Spleen (tissue), 11 donors: ENCODE measurements at regions not wholly inside any gene's neighbourhood (a gene's known extent, or its start where the extent isn't known, plus 50 kb on each side); places are given as distances from the start of the nearest gene placed in this dataset.

Experiments used
- DNase-seq: peaks from one replicate; pipeline ENCODE4 v3.0.0-alpha.2; 2020
- H3K27ac ChIP-seq, 8 donors: fragments of 200-600 bp; sonication (generic) in 7 of 8; 1 replicate in 4 of 8; 2 replicates in 4 of 8; pipeline versions ENCODE4 v1.5.0 to v1.8.0; 2016 to 2021; ENCODE audit warnings: inconsistent platforms in 4 of 8, mild to moderate bottlenecking in 4 of 8, moderate library complexity in 1 of 8
- H3K27me3 ChIP-seq, 7 donors: fragments of 200-600 bp; sonication (generic) in 6 of 7; replicated peaks in 1 of 7; 1 replicate in 4 of 7; 2 replicates in 3 of 7; pipeline versions ENCODE4 v1.5.0 to v1.8.0; 2016 to 2021; ENCODE audit warnings: inconsistent platforms in 3 of 7, mild to moderate bottlenecking in 1 of 7
- H3K36me3 ChIP-seq, 6 donors: fragments of 200-600 bp; sonication (generic) in 5 of 6; 1 replicate in 4 of 6; 2 replicates in 2 of 6; pipeline versions ENCODE4 v1.5.0 to v1.8.0; 2016 to 2021; ENCODE audit warnings: inconsistent platforms in 2 of 6
- H3K4me1 ChIP-seq, 6 donors: fragments of 200-600 bp; sonication (generic) in 5 of 6; 1 replicate in 3 of 6; 2 replicates in 3 of 6; pipeline versions ENCODE4 v1.5.0 to v1.8.0; 2016 to 2021; ENCODE audit warnings: inconsistent platforms in 3 of 6
- H3K4me3 ChIP-seq, 8 donors: fragments of 200-600 bp; sonication (generic) in 7 of 8; 1 replicate in 4 of 8; 2 replicates in 4 of 8; pipeline versions ENCODE4 v1.5.0 to v1.8.0; 2016 to 2021; ENCODE audit warnings: inconsistent platforms in 4 of 8, mild to moderate bottlenecking in 4 of 8, moderate library complexity in 2 of 8
- H3K9me3 ChIP-seq, 8 donors: fragments of 200-600 bp; sonication (generic) in 7 of 8; 1 replicate in 4 of 8; 2 replicates in 4 of 8; pipeline versions ENCODE4 v1.5.0 to v1.8.0; 2016 to 2021; ENCODE audit warnings: inconsistent platforms in 4 of 8
- CTCF ChIP-seq, 11 experiments: fragments of 200-600 bp in 7 of 11; fragments of 450-650 bp in 4 of 11; sonication (generic) in 4 of 11; IDR thresholded peaks in 8 of 11; conservative IDR thresholded peaks in 3 of 11; 1 replicate in 7 of 11; 2 replicates in 4 of 11; pipeline versions ENCODE4 v1.4.0 to v1.8.0; 2016 to 2021; ENCODE audit warnings: antibody characterized with exemption in 11 of 11, inconsistent platforms in 4 of 11, mild to moderate bottlenecking in 1 of 11
- POLR2A ChIP-seq, 3 donors: fragments of 450-650 bp; IDR thresholded peaks; one replicate each; pipeline ENCODE4 v1.5.1; 2017; ENCODE audit warnings: antibody characterized with exemption in 3 of 3, mild to moderate bottlenecking in 1 of 3
- POLR2AphosphoS5 ChIP-seq, 3 donors: sonication (generic); formaldehyde crosslinking; IDR thresholded peaks; one replicate each; pipeline ENCODE4 v1.5.1; 2017; ENCODE audit warnings: antibody characterized with exemption in 3 of 3
- WGBS, 5 donors: extraction: QIAGEN DNeasy Blood & Tissue Kit in 3 of 5; methylation state at CpG; one replicate each; pipeline versions ENCODE4 v1.1.5 to v1.1.7; 2013 to 2018; 5-methylcytosine and 5-hydroxymethylcytosine counted together
- intact Hi-C: fragments of 100-400 bp; cut with DNase I; formaldehyde crosslinking; loops from one replicate; pipeline ENCODE4 v1.15.0; 2023; ENCODE audit warnings: low total_unique reads
- donor health status: healthy with polysubstance abuse.
- donor health status: DM: no; HTN: no; CAD: no; lungs with moderate emphysema.
- donor health status: DM: no; HTN: no; CAD: no.
- donor health status: Bipolar disorder and iron deficiency.
- donor health status: healthy.
- donor health status: DM: no; HTN: no; CAD: no.
- donor health status: DM: yes; HTN: yes; CAD: no.

GRCh38 chr2:100632037-100632436 is 69.2 kb downstream of the PDCL3 start:
- intact Hi-C loops, result no loop called here
- Histone ChIP-seq H3K36me3 (no peaks in the 10 kb centered on the region), H3K4me3 (no peak overlapping the region), H3K27me3 (peaks cover 0 to 13% (median 0%) of the 10 kb centered on the region in 7 donors), H3K27ac (no peak overlapping the region), H3K4me1 (peaks cover 0 to 11% (median 0%) of the 10 kb centered on the region in 6 donors), H3K9me3 (no peaks in the 10 kb centered on the region)
- TF ChIP-seq POLR2AphosphoS5 (IDR thresholded peaks at IDR 0.05), result no peak
- no peak for TF ChIP-seq CTCF (IDR thresholded peaks at IDR 0.05 in 8 of 11, conservative IDR thresholded peaks at IDR 0.05 in 3 of 11)
- TF ChIP-seq POLR2A (IDR thresholded peaks at IDR 0.05), result no peak
- no peak for DNase-seq
- 80 to 95% (median 87%) methylated on average over 6 to 7 of the region's 7 CpGs for whole genome bisulfite sequencing, 5 donors

- Histone ChIP-seq H3K4me3 (no peak overlapping the region), H3K27me3 (peaks cover 0 to 9% (median 0%) of the 10 kb centered on the region in 7 donors), H3K9me3 (no peaks in the 10 kb centered on the region), H3K4me1 (peaks cover 0 to 11% (median 0%) of the 10 kb centered on the region in 6 donors), H3K27ac (no peak overlapping the region), H3K36me3 (no peaks in the 10 kb centered on the region)
- 62 to 85% (median 81%) methylated on average over 4 of the region's 4 CpGs for WGBS, 5 donors
- DNase-seq, result no peak
- no peak for TF ChIP-seq CTCF (IDR thresholded peaks at IDR 0.05 in 8 of 11, conservative IDR thresholded peaks at IDR 0.05 in 3 of 11)
- TF ChIP-seq POLR2AphosphoS5 (IDR thresholded peaks at IDR 0.05), result no peak
- TF ChIP-seq POLR2A (IDR thresholded peaks at IDR 0.05), result no peak
- intact Hi-C loops, result no loop called here
Measured at GRCh38 chr2:100632759-100633158, 70.0 kb downstream of the PDCL3 start.

GRCh38 chr2:100639588-100640390 is 77.0 kb downstream of the PDCL3 start:
- Histone ChIP-seq H3K36me3 (no peaks in the 10 kb centered on the region), H3K4me1 (peaks cover 0 to 5% (median 0%) of the 10 kb centered on the region in 6 donors), H3K27ac (no peak overlapping the region), H3K9me3 (no peaks in the 10 kb centered on the region), H3K4me3 (no peak overlapping the region), H3K27me3 (peaks cover 0 to 34% (median 0%) of the 10 kb centered on the region in 7 donors)
- intact Hi-C loops, result no loop called here
- DNase-seq, result no peak
- WGBS, 5 donors, result 65 to 76% (median 69%) methylated on average over 12 to 14 of the region's 14 CpGs
- TF ChIP-seq POLR2AphosphoS5 (IDR thresholded peaks at IDR 0.05) (no peak), CTCF (IDR thresholded peaks at IDR 0.05 in 8 of 11, conservative IDR thresholded peaks at IDR 0.05 in 3 of 11) (no peak), POLR2A (IDR thresholded peaks at IDR 0.05) (no peak)

- TF ChIP-seq CTCF (IDR thresholded peaks at IDR 0.05 in 8 of 11, conservative IDR thresholded peaks at IDR 0.05 in 3 of 11), result no peak
- no peak for TF ChIP-seq POLR2AphosphoS5 (IDR thresholded peaks at IDR 0.05)
- TF ChIP-seq POLR2A (IDR thresholded peaks at IDR 0.05), result no peak
- intact Hi-C loops, result no loop called here
- no peaks in the 10 kb centered on the region for H3K36me3 ChIP-seq
- peaks cover 0 to 5% (median 0%) of the 10 kb centered on the region in 6 donors for H3K4me1 ChIP-seq
- H3K4me3 ChIP-seq, result no peak overlapping the region
- no peak overlapping the region for H3K27ac ChIP-seq
- DNase-seq, result no peak
- H3K9me3 ChIP-seq, result no peaks in the 10 kb centered on the region
- peaks cover 0 to 34% (median 0%) of the 10 kb centered on the region in 7 donors for H3K27me3 ChIP-seq
- WGBS, 5 donors, result 77 to 80% (median 78%) methylated on average over 21 of the region's 21 CpGs
Measured at GRCh38 chr2:100640431-100641124, 77.8 kb downstream of the PDCL3 start.
